IMR-90 (cell line): ENCODE measurements at regions not wholly inside any gene's neighbourhood (a gene's known extent, or its start where the extent isn't known, plus 50 kb on each side); places are given as distances from the start of the nearest gene placed in this dataset.

Experiments used
- ATAC-seq: fragments of 200-7000 bp; cut with Tn5 transposase; 2 replicates; pipeline ENCODE4 v1.9.1; 2020; ENCODE audit warnings: low read depth, mild to moderate bottlenecking, moderate library complexity
- BruUV-seq: library from RNA; stranded (reverse); fragments of 400-500 nt; replicated peaks from 2 replicates; lab custom pipeline; 2021; lab: Mats Ljungman, UMichigan
- CTCF ChIA-PET: fragments of 300-600 bp; formaldehyde crosslinking; extraction: SDS; loops from one replicate; lab custom pipeline; 2021; ENCODE audit warnings: antibody characterized with exemption; lab: Yijun Ruan, JAX
- POLR2A ChIA-PET: fragments of 300-600 bp; sonication (Branson Sonifier 250); formaldehyde crosslinking; loops from one replicate; lab custom pipeline; 2022; ENCODE audit warnings: antibody characterized with exemption; ENCODE audit not compliant: unreplicated experiment; lab: Charles Lee
- DNase-seq: peaks from one replicate; pipeline ENCODE4 v3.0.0; 2013
- H2AFZ ChIP-seq: replicated peaks from 2 replicates; pipeline ENCODE3; 2013; ENCODE audit warnings: low read length, mild to moderate bottlenecking; ENCODE audit not compliant: poor library complexity
- H2AK5ac ChIP-seq: 2 replicates; pipeline ENCODE4 v1.6.1; 2013; ENCODE audit warnings: low read depth, low read length, inconsistent platforms
- H2AK9ac ChIP-seq: replicated peaks from 2 replicates; pipeline ENCODE3; 2013; ENCODE audit warnings: mild to moderate bottlenecking, low read depth, low read length, moderate library complexity; ENCODE audit not compliant: poor library complexity
- H2BK120ac ChIP-seq: 2 replicates; pipeline ENCODE4 v1.6.1; 2013; ENCODE audit warnings: low read depth, low read length, inconsistent platforms
- H2BK15ac ChIP-seq: 3 replicates; pipeline ENCODE4 v1.6.1; 2013; ENCODE audit warnings: low read depth, low read length, inconsistent platforms
- H2BK20ac ChIP-seq: 2 replicates; pipeline ENCODE4 v1.6.1; 2013; ENCODE audit warnings: low read depth, mild to moderate bottlenecking, inconsistent platforms, low read length, moderate library complexity
- H2BK5ac ChIP-seq: 2 replicates; pipeline ENCODE4 v1.6.1; 2013; ENCODE audit warnings: mild to moderate bottlenecking, low read depth, low read length, inconsistent platforms; ENCODE audit not compliant: poor library complexity, severe bottlenecking
- H3K14ac ChIP-seq: replicated peaks from 2 replicates; pipeline ENCODE4 v1.6.1; 2013; ENCODE audit warnings: low read depth, low read length, inconsistent platforms
- H3K18ac ChIP-seq: 2 replicates; pipeline ENCODE4 v1.6.1; 2013; ENCODE audit warnings: low read depth, low read length, control low read depth
- H3K23ac ChIP-seq: 2 replicates; pipeline ENCODE4 v1.6.1; 2013; ENCODE audit warnings: low read depth, low read length, inconsistent platforms
- H3K27ac ChIP-seq: 2 replicates; pipeline ENCODE4 v1.5.1; 2013; ENCODE audit warnings: mild to moderate bottlenecking, control low read depth, low read length; ENCODE audit not compliant: insufficient read depth
- H3K27me3 ChIP-seq: 2 replicates; pipeline ENCODE4 v1.6.1; 2013; ENCODE audit warnings: low read length; ENCODE audit not compliant: control insufficient read depth, insufficient read depth
- H3K36me3 ChIP-seq: 2 replicates; pipeline ENCODE4 v1.6.1; 2013; ENCODE audit warnings: low read length, mixed read lengths; ENCODE audit not compliant: control insufficient read depth, insufficient read depth
- H3K4ac ChIP-seq: 2 replicates; pipeline ENCODE4 v1.6.1; 2013; ENCODE audit warnings: low read depth, low read length, inconsistent platforms
- H3K4me1 ChIP-seq: 2 replicates; pipeline ENCODE4 v1.6.1; 2013; ENCODE audit warnings: low read length, mixed read lengths; ENCODE audit not compliant: control insufficient read depth, insufficient read depth
- H3K4me2 ChIP-seq: 2 replicates; pipeline ENCODE4 v1.6.1; 2013; ENCODE audit warnings: low read depth, mild to moderate bottlenecking, control low read depth, low read length, moderate library complexity
- H3K4me3 ChIP-seq: 2 replicates; pipeline ENCODE4 v1.5.1; 2013; ENCODE audit warnings: low read depth, mild to moderate bottlenecking, control low read depth, low read length, moderate library complexity; ENCODE audit not compliant: insufficient read depth
- H3K56ac ChIP-seq: 2 replicates; pipeline ENCODE4 v1.6.1; 2013; ENCODE audit warnings: low read length, inconsistent platforms; ENCODE audit not compliant: insufficient read depth; ENCODE audit errors: extremely low read depth
- H3K79me1 ChIP-seq, 2 experiments: 2 replicates each; pipeline ENCODE4 v1.6.1; 2013; ENCODE audit warnings: low read length in 2 of 2, inconsistent platforms in 1 of 2, low read depth in 1 of 2
- H3K9ac ChIP-seq: 2 replicates; pipeline ENCODE4 v1.6.1; 2013; ENCODE audit warnings: low read depth, low read length, control low read depth
- H3K9me1 ChIP-seq: 2 replicates; pipeline ENCODE4 v1.6.1; 2013; ENCODE audit warnings: low read length, inconsistent platforms; ENCODE audit not compliant: insufficient read depth
- H3K9me3 ChIP-seq: 2 replicates; pipeline ENCODE4 v1.6.1; 2013; ENCODE audit warnings: low read length; ENCODE audit not compliant: control insufficient read depth, insufficient read depth
- H4K20me1 ChIP-seq: 2 replicates; pipeline ENCODE4 v1.6.1; 2013; ENCODE audit warnings: low read length, inconsistent platforms; ENCODE audit not compliant: insufficient read depth
- H4K5ac ChIP-seq: 2 replicates; pipeline ENCODE4 v1.6.1; 2013; ENCODE audit warnings: mild to moderate bottlenecking, low read depth, low read length, control low read depth
- H4K8ac ChIP-seq, 2 experiments: 2 replicates each; pipeline ENCODE4 v1.6.1; 2013; ENCODE audit warnings: low read depth in 2 of 2, low read length in 2 of 2, control low read depth in 1 of 2, inconsistent platforms in 1 of 2
- H4K91ac ChIP-seq: 2 replicates; pipeline ENCODE4 v1.6.1; 2013; ENCODE audit warnings: low read depth, low read length, inconsistent platforms; ENCODE audit not compliant: insufficient read depth
- BHLHE40 ChIP-seq: fragments of 150-350 bp; IDR thresholded peaks from 2 replicates; pipeline ENCODE4 v1.6.1; 2016; ENCODE audit warnings: mild to moderate bottlenecking, low read depth, low read length
- CEBPB ChIP-seq: IDR thresholded peaks from 2 replicates; pipeline ENCODE4 v1.6.1; 2012; ENCODE audit warnings: low read depth, low read length, improper control_type of control experiment
- CHD1 ChIP-seq: IDR thresholded peaks from 2 replicates; pipeline ENCODE4 v1.6.1; 2012; ENCODE audit warnings: low read depth, low read length, improper control_type of control experiment
- CTCF ChIP-seq: conservative IDR thresholded peaks from 2 replicates; pipeline ENCODE4 v1.5.1; 2012; ENCODE audit warnings: mild to moderate bottlenecking, low read depth, low read length, improper control_type of control experiment
- ELK1 ChIP-seq: fragments of 150-350 bp; IDR thresholded peaks from 2 replicates; pipeline ENCODE4 v1.6.1; 2016; ENCODE audit warnings: low read depth, mild to moderate bottlenecking, low read length, moderate library complexity, borderline replicate concordance
- FOS ChIP-seq: fragments of 150-350 bp; IDR thresholded peaks from 2 replicates; pipeline ENCODE4 v1.6.1; 2016; ENCODE audit warnings: low read depth, low read length
- MAFK ChIP-seq: IDR thresholded peaks from 2 replicates; pipeline ENCODE4 v1.6.1; 2012; ENCODE audit warnings: low read depth, low read length, improper control_type of control experiment
- MAZ ChIP-seq: IDR thresholded peaks from 2 replicates; pipeline ENCODE4 v1.6.1; 2012; ENCODE audit warnings: low read depth, mild to moderate bottlenecking, low read length, improper control_type of control experiment, moderate library complexity, borderline replicate concordance
- MXI1 ChIP-seq: IDR thresholded peaks from 2 replicates; pipeline ENCODE4 v1.6.1; 2012; ENCODE audit warnings: low read depth, mild to moderate bottlenecking, low read length, moderate library complexity, borderline replicate concordance
- POLR2A ChIP-seq: IDR thresholded peaks from 2 replicates; pipeline ENCODE4 v1.6.1; 2012; ENCODE audit warnings: mild to moderate bottlenecking, low read depth, low read length
- RCOR1 ChIP-seq: IDR thresholded peaks from 2 replicates; pipeline ENCODE4 v1.6.1; 2012; ENCODE audit warnings: mild to moderate bottlenecking, low read length, improper control_type of control experiment; ENCODE audit not compliant: insufficient replicate concordance
- SMC3 ChIP-seq: fragments of 150-350 bp; IDR thresholded peaks from 2 replicates; pipeline ENCODE4 v1.6.1; 2016; ENCODE audit warnings: low read depth, mild to moderate bottlenecking, antibody characterized with exemption, low read length, moderate library complexity
- USF2 ChIP-seq: fragments of 150-350 bp; IDR thresholded peaks from 2 replicates; pipeline ENCODE4 v1.6.1; 2017; ENCODE audit warnings: mild to moderate bottlenecking, antibody characterized with exemption, low read length, low read depth
- dilution Hi-C: fragments of 300-500 bp; cut with HindIII; formaldehyde crosslinking; loops from one replicate; pipeline ENCODE4 v1.14.3; 2018; ENCODE audit warnings: low sequenced_read_pairs; ENCODE audit not compliant: unreplicated experiment
- in situ Hi-C: fragments of 300-500 bp; cut with MboI; formaldehyde crosslinking; loops from 3 replicates; pipeline ENCODE4 v1.14.3; 2019; ENCODE audit warnings: low sequenced_read_pairs, inconsistent platforms, mixed read lengths
- intact Hi-C: fragments of 100-400 bp; cut with micrococcal nuclease; formaldehyde crosslinking; loops from 2 replicates; pipeline ENCODE4 v1.10.0; 2022

GRCh38 chr6:48243071-48243470, 132.1 kb upstream of the PTCHD4 start:
- no peak overlapping the region for H3K4me2 ChIP-seq
- BruUV-seq, result no TSS peak
- H3K56ac ChIP-seq, result no peak overlapping the region
- no peak overlapping the region for H2BK15ac ChIP-seq
- no peak overlapping the region for H3K14ac ChIP-seq
- no peak overlapping the region for H4K8ac ChIP-seq
- H3K9me1 ChIP-seq, result no peaks in the 10 kb centered on the region
- H3K27me3 ChIP-seq, result no peaks in the 10 kb centered on the region
- H4K91ac ChIP-seq, result no peak overlapping the region
- ChIA-PET CTCF (no interaction called here), POLR2A (no interaction called here)
- DNase-seq, result no peak
- intact Hi-C loops (no loop called here), in situ Hi-C loops (no loop called here), dilution Hi-C loops (no loop called here)
- no peaks in the 10 kb centered on the region for H3K9me3 ChIP-seq
- H4K20me1 ChIP-seq, result no peaks in the 10 kb centered on the region
- TF ChIP-seq CTCF (no peak), RCOR1 (no peak), SMC3 (no peak), FOS (no peak), MAZ (no peak), MXI1 (no peak), BHLHE40 (no peak), CEBPB (no peak), CHD1 (no peak), MAFK (no peak), ELK1 (no peak), POLR2A (no peak), USF2 (no peak)
- H3K4ac ChIP-seq, result no peak overlapping the region
- H2AK9ac ChIP-seq, result no peak overlapping the region
- no peak overlapping the region for H4K5ac ChIP-seq
- no peaks in the 10 kb centered on the region for H3K79me1 ChIP-seq
- no peak overlapping the region for H3K23ac ChIP-seq
- ATAC-seq, result no peak
- H2BK120ac ChIP-seq, result no peak overlapping the region
- H3K36me3 ChIP-seq, result no peaks in the 10 kb centered on the region
- no peak overlapping the region for H2BK5ac ChIP-seq
- H3K27ac ChIP-seq, result no peak overlapping the region
- no peak overlapping the region for H2AFZ ChIP-seq
- no peak overlapping the region for H3K18ac ChIP-seq
- H3K4me1 ChIP-seq, result no peaks in the 10 kb centered on the region
- H2BK20ac ChIP-seq, result no peak overlapping the region
- no peak overlapping the region for H2AK5ac ChIP-seq
- no peak overlapping the region for H3K4me3 ChIP-seq
- H3K9ac ChIP-seq, result no peak overlapping the region
